H7 (cell line): ENCODE measurements at regions not wholly inside any gene's neighbourhood (a gene's known extent, or its start where the extent isn't known, plus 50 kb on each side); places are given as distances from the start of the nearest gene placed in this dataset.

Experiments used
- DNase-seq: peaks from one replicate; pipeline ENCODE4 v3.0.0; 2012
- H3K27me3 ChIP-seq: 2 replicates; pipeline ENCODE4 v1.6.0; 2011; ENCODE audit warnings: mild to moderate bottlenecking, low read length; ENCODE audit not compliant: control insufficient read depth, insufficient read depth
- H3K36me3 ChIP-seq: replicated peaks from 2 replicates; pipeline ENCODE4 v1.5.1; 2011; ENCODE audit warnings: low read length; ENCODE audit not compliant: control insufficient read depth, insufficient read depth
- H3K4me3 ChIP-seq: 2 replicates; pipeline ENCODE4 v1.5.1; 2011; ENCODE audit warnings: low read depth, mild to moderate bottlenecking, control low read depth, low read length, moderate library complexity; ENCODE audit not compliant: insufficient read depth

DNA sequence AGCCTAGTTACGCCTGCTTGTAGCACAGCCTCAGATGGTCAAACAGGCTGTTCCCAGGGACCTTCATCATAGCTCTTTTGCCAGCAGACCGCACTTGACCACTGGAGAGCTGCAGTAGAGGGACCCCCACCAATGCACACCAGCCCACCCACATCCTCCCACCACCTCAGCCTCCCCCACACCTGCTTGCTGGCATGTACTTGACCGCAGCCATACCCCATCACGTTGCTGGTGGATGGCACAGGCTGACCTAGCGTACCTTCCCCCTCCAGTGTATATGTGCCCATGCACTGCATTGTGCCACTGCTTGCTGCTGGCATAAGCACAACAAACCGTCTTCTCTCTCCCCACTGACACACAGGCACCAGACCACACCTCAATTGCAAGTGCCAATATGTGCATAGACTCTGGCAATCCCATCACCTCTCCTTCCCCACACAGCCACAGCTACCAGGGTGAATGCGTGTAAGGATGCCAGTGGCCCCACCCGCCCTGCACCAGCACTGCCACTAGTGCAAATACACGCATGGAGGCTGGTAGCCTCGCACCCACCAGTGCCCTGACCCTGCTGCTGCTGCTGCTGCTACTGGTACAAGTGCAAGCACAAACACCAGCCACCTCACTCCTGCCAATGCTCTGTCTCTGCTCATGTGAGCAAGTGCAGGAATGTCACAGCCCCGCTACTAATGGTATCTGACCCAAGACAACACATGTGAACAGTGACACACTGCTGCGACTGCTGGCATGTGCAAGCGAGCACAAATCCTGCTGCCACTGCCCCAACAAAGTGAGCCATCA is 1377.6 kb downstream of the CDH11 start:
- Histone ChIP-seq H3K4me3 (no peak overlapping the region), H3K36me3 (no peaks in the 10 kb centered on the region), H3K27me3 (no peaks in the 10 kb centered on the region)
- no peak for DNase-seq

DNA sequence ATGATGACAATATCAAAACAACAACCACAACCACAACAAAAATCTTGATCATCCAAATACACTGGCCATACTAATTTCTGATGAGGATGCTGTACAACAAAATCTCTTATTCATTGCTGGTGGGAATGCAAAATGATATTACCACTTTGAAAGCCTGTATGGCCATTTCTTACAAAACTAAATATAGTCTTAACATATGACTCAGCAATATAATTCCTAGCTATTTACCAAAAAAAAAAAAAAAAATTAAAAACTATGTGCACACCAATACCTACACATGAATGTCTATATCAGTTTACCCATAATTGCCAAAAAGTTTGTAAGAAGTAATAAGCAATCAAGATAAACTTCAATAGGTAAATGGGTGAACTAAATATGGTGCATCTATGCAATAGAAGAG is 1379.7 kb downstream of the CDH11 start:
- no peak for DNase-seq
- no peak overlapping the region for H3K4me3 ChIP-seq
- H3K36me3 ChIP-seq: no peaks in the 10 kb centered on the region
- H3K27me3 ChIP-seq: no peaks in the 10 kb centered on the region; the same call in 1 of the 2 replicates

GRCh38 chr16:63737633-63738032 is 1384.2 kb downstream of the CDH11 start:
- H3K4me3 ChIP-seq: no peak overlapping the region
- H3K27me3 ChIP-seq: no peaks in the 10 kb centered on the region; the same call in 1 of the 2 replicates
- H3K36me3 ChIP-seq: no peaks in the 10 kb centered on the region
- no peak for DNase-seq

DNA sequence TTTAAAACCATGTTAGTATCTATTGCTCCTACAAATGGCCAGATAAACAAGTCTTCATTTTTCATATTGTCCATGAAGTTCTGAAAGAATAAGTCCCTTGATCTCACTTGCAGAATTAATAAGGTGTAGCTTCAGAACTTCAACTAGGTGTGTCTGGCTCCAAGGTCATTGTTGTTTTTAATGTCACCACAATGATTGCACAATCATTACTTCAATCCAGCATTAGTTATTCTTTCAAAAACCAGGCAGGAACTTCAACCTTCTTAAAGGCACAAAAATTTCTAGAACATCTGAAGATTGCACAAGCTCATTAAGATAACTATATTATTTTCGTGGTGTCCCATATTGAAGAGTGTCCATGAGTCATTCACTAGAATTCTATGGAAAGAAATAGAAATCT is 1386.4 kb downstream of the CDH11 start:
- DNase-seq: no peak
- no peaks in the 10 kb centered on the region for H3K36me3 ChIP-seq
- no peaks in the 10 kb centered on the region; the same call in 1 of the 2 replicates for H3K27me3 ChIP-seq
- no peak overlapping the region for H3K4me3 ChIP-seq

GRCh38 chr16:63720848-63721247 is 1401.0 kb downstream of the CDH11 start:
- no peak overlapping the region for H3K4me3 ChIP-seq
- no peaks in the 10 kb centered on the region for H3K36me3 ChIP-seq
- H3K27me3 ChIP-seq: no peaks in the 10 kb centered on the region
- no peak for DNase-seq

GRCh38 chr16:63719926-63720325 is 1401.9 kb downstream of the CDH11 start:
- no peak for DNase-seq
- Histone ChIP-seq H3K36me3 (no peaks in the 10 kb centered on the region), H3K27me3 (no peaks in the 10 kb centered on the region), H3K4me3 (no peak overlapping the region)

GRCh38 chr16:63717806-63718205 is 1404.1 kb downstream of the CDH11 start:
- no peaks in the 10 kb centered on the region for H3K27me3 ChIP-seq
- no peaks in the 10 kb centered on the region for H3K36me3 ChIP-seq
- DNase-seq: no peak
- no peak overlapping the region for H3K4me3 ChIP-seq

GRCh38 chr16:63714876-63715275 is 1407.0 kb downstream of the CDH11 start:
- Histone ChIP-seq H3K27me3 (no peaks in the 10 kb centered on the region), H3K36me3 (no peaks in the 10 kb centered on the region), H3K4me3 (no peak overlapping the region)
- DNase-seq: peak; percentile 15

DNA sequence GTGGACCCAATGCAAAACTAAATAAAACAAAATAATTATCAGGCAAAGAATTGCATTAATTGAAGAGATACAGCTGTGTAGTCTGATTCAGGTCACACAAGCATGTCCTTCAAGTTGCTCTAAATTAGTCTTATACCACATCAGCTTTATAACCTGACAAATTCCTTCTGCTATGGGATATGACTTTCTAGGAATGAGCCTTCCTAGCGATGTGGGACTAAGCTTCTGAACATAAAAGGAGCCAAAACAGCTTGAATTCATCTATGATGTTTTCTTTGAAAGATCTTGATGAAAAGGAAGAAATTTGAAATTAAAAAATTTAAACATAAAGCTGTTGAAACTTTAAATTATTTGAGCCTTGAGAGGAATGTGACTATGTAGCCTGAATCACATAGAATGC is 1409.1 kb downstream of the CDH11 start:
- no peaks in the 10 kb centered on the region for H3K27me3 ChIP-seq
- DNase-seq: no peak
- no peaks in the 10 kb centered on the region for H3K36me3 ChIP-seq
- no peak overlapping the region for H3K4me3 ChIP-seq

DNA sequence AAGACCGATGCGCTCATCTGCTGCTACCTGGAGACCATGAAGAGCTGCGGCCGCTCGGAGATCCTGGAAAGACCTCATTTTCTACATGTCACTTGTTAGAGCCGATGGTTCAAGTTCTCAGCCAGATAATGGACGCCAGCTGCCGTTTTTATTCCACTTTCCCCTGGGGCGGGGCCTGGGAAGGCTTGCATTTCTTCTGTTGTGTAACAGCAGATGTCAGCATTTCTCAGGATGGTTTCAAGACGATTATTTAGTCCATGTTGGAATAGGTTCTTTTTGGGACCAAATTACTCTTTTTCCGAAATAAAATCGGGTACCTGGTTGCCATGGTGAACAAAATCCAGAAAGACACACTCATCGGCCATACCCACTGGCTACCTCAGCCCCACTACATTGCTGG is 1418.3 kb downstream of the CDH11 start:
- no peak for DNase-seq
- no peak overlapping the region for H3K4me3 ChIP-seq
- no peaks in the 10 kb centered on the region for H3K36me3 ChIP-seq
- H3K27me3 ChIP-seq: no peaks in the 10 kb centered on the region

GRCh38 chr16:63702981-63703590 is 1418.8 kb downstream of the CDH11 start:
- Histone ChIP-seq H3K27me3 (no peaks in the 10 kb centered on the region), H3K4me3 (no peak overlapping the region), H3K36me3 (no peaks in the 10 kb centered on the region)
- peak; percentile 12 for DNase-seq

DNA sequence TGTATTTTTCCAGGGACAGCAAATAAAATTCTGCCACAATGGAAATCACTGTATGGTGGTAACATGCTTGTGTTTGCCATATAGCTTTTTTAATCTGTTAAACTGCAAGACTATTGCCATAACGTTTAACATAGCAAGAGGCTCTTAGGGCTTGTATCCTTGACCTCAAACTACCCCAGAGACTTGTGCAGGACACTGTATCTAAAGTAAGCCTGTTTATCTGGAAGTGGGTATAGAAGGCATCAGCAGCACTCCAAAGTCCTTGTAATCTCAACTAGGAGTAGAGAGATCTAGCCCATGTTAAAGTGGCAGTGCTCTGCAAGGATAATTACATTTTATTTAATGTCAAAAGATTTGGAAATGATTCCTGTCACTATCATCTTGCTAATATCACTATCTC is 1424.1 kb downstream of the CDH11 start:
- no peaks in the 10 kb centered on the region for H3K36me3 ChIP-seq
- H3K27me3 ChIP-seq: no peaks in the 10 kb centered on the region
- H3K4me3 ChIP-seq: no peak overlapping the region
- no peak for DNase-seq

DNA sequence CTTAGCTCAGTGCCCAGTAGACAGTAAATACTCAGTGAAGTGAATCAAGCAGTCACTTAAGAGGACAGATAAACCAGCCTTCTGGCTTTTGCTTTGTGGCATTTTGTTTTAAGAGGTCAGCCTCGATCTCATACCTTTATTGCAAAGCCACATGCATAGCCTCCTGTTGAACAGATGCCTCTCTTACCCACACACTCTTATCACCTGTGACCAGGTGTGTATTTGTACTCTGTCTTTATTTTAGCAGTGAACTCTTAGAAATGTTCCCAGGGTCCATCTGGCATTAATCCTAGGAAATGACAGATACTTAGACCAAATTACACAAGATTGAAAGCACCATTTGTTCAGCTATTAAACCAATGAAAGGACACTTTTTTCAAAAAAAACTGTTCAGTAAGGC is 1426.5 kb downstream of the CDH11 start:
- H3K4me3 ChIP-seq: no peak overlapping the region
- H3K36me3 ChIP-seq: no peaks in the 10 kb centered on the region
- no peak for DNase-seq
- H3K27me3 ChIP-seq: no peaks in the 10 kb centered on the region

DNA sequence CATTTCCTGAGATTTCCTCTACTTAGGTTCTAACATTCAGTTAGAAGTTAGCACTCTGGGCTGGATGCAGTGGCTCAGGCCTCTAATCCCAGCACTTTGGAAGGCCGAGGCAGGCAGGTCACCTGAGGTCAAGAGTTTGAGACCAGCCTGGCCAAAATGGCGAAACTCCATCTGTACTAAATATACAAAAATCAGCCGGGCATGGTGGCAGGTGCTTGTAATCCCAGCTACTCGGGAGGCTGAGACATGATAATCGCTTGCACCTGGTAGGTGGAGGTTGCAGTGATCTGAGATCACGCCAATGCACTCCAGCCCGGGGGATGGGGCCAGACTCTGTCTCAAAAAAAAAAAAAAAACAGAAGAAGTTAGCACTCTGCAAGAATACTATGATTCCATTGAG is 1430.9 kb downstream of the CDH11 start:
- H3K27me3 ChIP-seq: no peaks in the 10 kb centered on the region
- no peaks in the 10 kb centered on the region for H3K36me3 ChIP-seq
- no peak for DNase-seq
- H3K4me3 ChIP-seq: no peak overlapping the region

DNA sequence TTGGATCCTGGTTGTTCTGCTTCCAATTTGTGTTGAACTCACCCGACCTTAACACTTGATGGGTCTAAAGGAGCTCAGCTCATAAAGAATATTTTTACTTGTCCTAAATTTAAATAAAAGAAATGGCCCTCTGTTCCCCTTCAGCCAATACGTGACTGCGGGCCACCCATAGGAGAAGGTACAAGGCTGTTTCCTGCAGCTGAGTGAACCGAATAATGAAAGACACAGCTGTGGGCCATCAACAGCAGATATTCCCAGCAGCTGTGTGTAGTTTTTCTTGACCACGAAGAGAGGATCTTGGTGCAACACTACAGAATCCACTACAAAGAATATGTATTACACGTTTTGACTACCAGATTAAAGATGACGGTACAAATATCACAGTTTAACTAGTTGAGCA is 1431.6 kb downstream of the CDH11 start:
- no peak for DNase-seq
- no peaks in the 10 kb centered on the region for H3K27me3 ChIP-seq

More for the DNA sequence above, 1431.6 kb downstream of the CDH11 start:
- H3K36me3 ChIP-seq: no peaks in the 10 kb centered on the region
- no peak overlapping the region for H3K4me3 ChIP-seq
